CD14-positive monocyte (primary cell): ENCODE measurements at regions not wholly inside any gene's neighbourhood (a gene's known extent, or its start where the extent isn't known, plus 50 kb on each side); places are given as distances from the start of the nearest gene placed in this dataset.

Experiments used
- DNase-seq, 3 donors: peaks; one replicate each; pipeline ENCODE4 v3.0.0-alpha.2; 2011 to 2022
- H2AFZ ChIP-seq: 2 replicates; pipeline ENCODE4 v1.6.0; 2012; ENCODE audit warnings: mild to moderate bottlenecking, low read depth, low read length, inconsistent platforms; ENCODE audit not compliant: insufficient read depth, poor library complexity, severe bottlenecking
- H3K27ac ChIP-seq, 2 donors: 1 replicate in 1 of 2; 2 replicates in 1 of 2; pipeline ENCODE4 v1.5.1; 2012 to 2013; ENCODE audit warnings: low read length in 2 of 2, control low read depth in 1 of 2, inconsistent platforms in 1 of 2, low read depth in 1 of 2, mild to moderate bottlenecking in 1 of 2
- H3K27me3 ChIP-seq, 2 donors: one replicate each; pipeline versions ENCODE4 v1.6.0 to v1.6.1; 2011 to 2013; ENCODE audit warnings: low read length in 2 of 2; ENCODE audit not compliant: control insufficient read depth in 2 of 2, insufficient read depth in 2 of 2
- H3K36me3 ChIP-seq, 2 donors: replicated peaks in 1 of 2; 1 replicate in 1 of 2; 2 replicates in 1 of 2; pipeline versions ENCODE4 v1.5.1 to v1.6.1; 2012 to 2013; ENCODE audit warnings: low read length in 2 of 2, control low read depth in 1 of 2, inconsistent platforms in 1 of 2, mild to moderate bottlenecking in 1 of 2; ENCODE audit not compliant: insufficient read depth in 2 of 2, control insufficient read depth in 1 of 2
- H3K4me1 ChIP-seq, 2 donors: 1 replicate in 1 of 2; 2 replicates in 1 of 2; pipeline versions ENCODE4 v1.5.1 to v1.6.1; 2012 to 2013; ENCODE audit warnings: low read length in 2 of 2, control low read depth in 1 of 2, inconsistent platforms in 1 of 2, mild to moderate bottlenecking in 1 of 2, moderate library complexity in 1 of 2; ENCODE audit not compliant: insufficient read depth in 2 of 2, control insufficient read depth in 1 of 2
- H3K4me2 ChIP-seq: replicated peaks from 2 replicates; pipeline ENCODE3; 2012; ENCODE audit warnings: low read length, moderate library complexity, mild to moderate bottlenecking; ENCODE audit not compliant: poor library complexity, severe bottlenecking; ENCODE audit errors: extremely low read depth
- H3K4me3 ChIP-seq, 3 experiments: fragments of 200-600 bp in 1 of 3; sonication (generic) in 1 of 3; replicated peaks in 1 of 3; 1 replicate in 2 of 3; 2 replicates in 1 of 3; pipeline ENCODE4 v1.5.1; 2011 to 2013; ENCODE audit warnings: low read length in 3 of 3, mild to moderate bottlenecking in 3 of 3, control low read depth in 2 of 3, low read depth in 2 of 3, inconsistent platforms in 1 of 3, moderate library complexity in 1 of 3
- H3K79me2 ChIP-seq: 2 replicates; pipeline ENCODE4 v1.6.0; 2012; ENCODE audit warnings: mild to moderate bottlenecking, control low read depth, inconsistent platforms, low read length, moderate library complexity; ENCODE audit not compliant: insufficient read depth
- H3K9ac ChIP-seq: 2 replicates; pipeline ENCODE4 v1.6.0; 2017; ENCODE audit warnings: low read length, mild to moderate bottlenecking; ENCODE audit not compliant: insufficient read depth, poor library complexity, severe bottlenecking
- H3K9me3 ChIP-seq, 2 donors: replicated peaks in 1 of 2; 1 replicate in 1 of 2; 2 replicates in 1 of 2; pipeline versions ENCODE4 v1.5.1 to v1.6.1; 2012 to 2013; ENCODE audit warnings: low read length in 2 of 2, control low read depth in 1 of 2; ENCODE audit not compliant: control insufficient read depth in 1 of 2, insufficient read depth in 1 of 2
- H4K20me1 ChIP-seq: 2 replicates; pipeline ENCODE4 v1.6.0; 2012; ENCODE audit warnings: mild to moderate bottlenecking, low read length, control low read depth, moderate library complexity; ENCODE audit not compliant: insufficient read depth
- H3K27ac Mint-ChIP-seq, 7 donors: one replicate each; pipeline ENCODE4 v1.8.0; 2020; ENCODE audit warnings: mild to moderate bottlenecking in 7 of 7, mixed read lengths in 7 of 7, moderate library complexity in 6 of 7, inconsistent platforms in 2 of 7
- H3K27me3 Mint-ChIP-seq, 3 donors: one replicate each; pipeline ENCODE4 v1.8.0; 2021 to 2022; ENCODE audit warnings: low read depth in 3 of 3, mild to moderate bottlenecking in 3 of 3, mixed read lengths in 3 of 3, moderate library complexity in 3 of 3, inconsistent platforms in 1 of 3
- H3K36me3 Mint-ChIP-seq, 2 donors: one replicate each; pipeline ENCODE4 v1.8.0; 2020; ENCODE audit warnings: mixed read lengths in 2 of 2, inconsistent platforms in 1 of 2, mild to moderate bottlenecking in 1 of 2
- H3K4me1 Mint-ChIP-seq: one replicate; pipeline ENCODE4 v1.8.0; 2020; ENCODE audit warnings: mild to moderate bottlenecking, mixed read lengths
- H3K4me3 Mint-ChIP-seq, 2 donors: one replicate each; pipeline ENCODE4 v1.8.0; 2020; ENCODE audit warnings: mild to moderate bottlenecking in 2 of 2, mixed read lengths in 2 of 2, moderate library complexity in 1 of 2
- H3K9me3 Mint-ChIP-seq, 7 donors: one replicate each; pipeline ENCODE4 v1.8.0; 2020 to 2022; ENCODE audit warnings: mixed read lengths in 7 of 7, mild to moderate bottlenecking in 6 of 7, moderate library complexity in 6 of 7, inconsistent platforms in 2 of 7
- CTCF ChIP-seq: fragments of 200-600 bp; IDR thresholded peaks from one replicate; pipeline ENCODE4 v1.8.0; 2022; ENCODE audit warnings: antibody characterized with exemption, mild to moderate bottlenecking
- WGBS: methylation state at CpG from one replicate; pipeline ENCODE4 v1.1.5; 2013; ENCODE audit warnings: missing lambda C conversion rate; ENCODE audit not compliant: insufficient coverage; 5-methylcytosine and 5-hydroxymethylcytosine counted together
- intact Hi-C, 2 donors: fragments of 100-400 bp; cut with micrococcal nuclease; formaldehyde crosslinking; loops; one replicate each; pipeline versions ENCODE4 v1.15.0 to v1.15.1; 2023

GRCh38 chr4:71188156-71188640 is 150.6 kb upstream of the SLC4A4 start:
- intact Hi-C loops = no loop called here
- Histone ChIP-seq H2AFZ (no peak overlapping the region), H3K9me3 (no peaks in the 10 kb centered on the region), H3K79me2 (no peaks in the 10 kb centered on the region), H3K36me3 (no peaks in the 10 kb centered on the region), H3K9ac (no peak overlapping the region), H3K4me2 (peak overlapping the region; percentile 70), H3K27ac (no peak overlapping the region), H3K4me3 (peak overlapping the region in 1 of 3 experiments; percentile 66), H3K4me1 (peaks cover 11 to 12% of the 10 kb centered on the region in 2 donors), H4K20me1 (no peaks in the 10 kb centered on the region), H3K27me3 (peaks cover 60 to 62% of the 10 kb centered on the region in 2 donors)
- DNase-seq = no peak
- 10% methylated on average over 5 of the region's 7 CpGs for WGBS
- peaks cover 25% of the 10 kb centered on the region for H3K4me1 Mint-ChIP-seq
- H3K36me3 Mint-ChIP-seq = peaks cover 0 to 3% of the 10 kb centered on the region in 2 donors
- H3K4me3 Mint-ChIP-seq = peak overlapping the region; percentile 80 to 89
- TF ChIP-seq CTCF = no peak
- H3K27me3 Mint-ChIP-seq = peaks cover 61 to 73% (median 61%) of the 10 kb centered on the region in 3 donors
- H3K9me3 Mint-ChIP-seq = peaks cover 0 to 5% (median 3%) of the 10 kb centered on the region in 7 donors
- peak overlapping the region in 1 of 7 donors; percentile 51 for H3K27ac Mint-ChIP-seq

DNA sequence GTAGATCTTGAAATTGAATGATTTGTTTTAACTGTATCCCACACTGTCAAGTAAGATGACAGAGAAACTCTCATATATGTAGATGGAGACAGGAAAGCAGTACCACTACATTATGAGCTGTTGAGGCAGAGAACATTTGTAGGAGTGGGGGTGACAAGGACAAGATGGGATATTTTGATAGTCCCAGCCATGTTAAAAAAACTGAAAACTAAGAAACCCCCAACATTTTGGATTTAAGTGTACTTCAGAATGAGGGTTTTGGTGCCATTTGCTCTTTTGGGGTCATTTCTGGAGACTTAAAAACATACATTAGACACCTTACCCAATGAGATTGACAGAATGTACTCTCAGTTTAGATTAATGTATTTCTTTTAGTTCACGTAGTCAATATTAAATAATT is 149.9 kb upstream of the SLC4A4 start:
- no peak overlapping the region for H2AFZ ChIP-seq
- peaks cover 0 to 3% of the 10 kb centered on the region in 2 donors for H3K36me3 Mint-ChIP-seq
- peaks cover 0 to 5% (median 3%) of the 10 kb centered on the region in 7 donors for H3K9me3 Mint-ChIP-seq
- intact Hi-C loops = no loop called here
- peak overlapping the region in 1 of 2 donors; percentile 89 for H3K4me3 Mint-ChIP-seq
- no peaks in the 10 kb centered on the region for H4K20me1 ChIP-seq
- H3K9ac ChIP-seq = no peak overlapping the region
- peaks cover 61 to 73% (median 65%) of the 10 kb centered on the region in 3 donors for H3K27me3 Mint-ChIP-seq
- H3K27ac ChIP-seq = no peak overlapping the region
- H3K4me2 ChIP-seq = no peak overlapping the region
- no peaks in the 10 kb centered on the region for H3K36me3 ChIP-seq
- H3K27ac Mint-ChIP-seq = no peak overlapping the region
- no peak overlapping the region for H3K4me3 ChIP-seq
- H3K4me1 Mint-ChIP-seq = peaks cover 25% of the 10 kb centered on the region
- DNase-seq = no peak
- peaks cover 60 to 62% of the 10 kb centered on the region in 2 donors for H3K27me3 ChIP-seq
- H3K79me2 ChIP-seq = no peaks in the 10 kb centered on the region
- no peak for TF ChIP-seq CTCF
- H3K4me1 ChIP-seq = peaks cover 11 to 12% of the 10 kb centered on the region in 2 donors
- H3K9me3 ChIP-seq = no peaks in the 10 kb centered on the region
- WGBS = no CpG with 5 or more reads among the region's 1 CpG
